ENCODE measurements at regions not wholly inside any gene's neighbourhood (a gene's known extent, or its start where the extent isn't known, plus 50 kb on each side); places are given as distances from the start of the nearest gene placed in this dataset.

- no peak overlapping the region for H3K4me3 ChIP-seq (ENCODE audit: low read depth in 1 of 2, low read length in 2 of 2)
- no peaks in the 10 kb centered on the region for H3K4me1 ChIP-seq (ENCODE audit: control insufficient read depth in 1 of 2, insufficient read depth in 2 of 2, low read length in 2 of 2)
- H3K9me3 ChIP-seq (ENCODE audit: control insufficient read depth in 1 of 2, low read length in 2 of 2), result peaks cover 5 to 8% of the 10 kb centered on the region in 2 donors
- no peaks in the 10 kb centered on the region for H3K27me3 ChIP-seq (ENCODE audit: low read depth, low read length)
- no peaks in the 10 kb centered on the region for H3K36me3 ChIP-seq (ENCODE audit: control insufficient read depth in 1 of 2, insufficient read depth in 2 of 2, low read length in 2 of 2)
- no peak overlapping the region for H3K27ac ChIP-seq (ENCODE audit: low read length)
These were observed 100.9 kb downstream of the FOXL3 start for GRCh38 chr7:390761-391410.

DNA sequence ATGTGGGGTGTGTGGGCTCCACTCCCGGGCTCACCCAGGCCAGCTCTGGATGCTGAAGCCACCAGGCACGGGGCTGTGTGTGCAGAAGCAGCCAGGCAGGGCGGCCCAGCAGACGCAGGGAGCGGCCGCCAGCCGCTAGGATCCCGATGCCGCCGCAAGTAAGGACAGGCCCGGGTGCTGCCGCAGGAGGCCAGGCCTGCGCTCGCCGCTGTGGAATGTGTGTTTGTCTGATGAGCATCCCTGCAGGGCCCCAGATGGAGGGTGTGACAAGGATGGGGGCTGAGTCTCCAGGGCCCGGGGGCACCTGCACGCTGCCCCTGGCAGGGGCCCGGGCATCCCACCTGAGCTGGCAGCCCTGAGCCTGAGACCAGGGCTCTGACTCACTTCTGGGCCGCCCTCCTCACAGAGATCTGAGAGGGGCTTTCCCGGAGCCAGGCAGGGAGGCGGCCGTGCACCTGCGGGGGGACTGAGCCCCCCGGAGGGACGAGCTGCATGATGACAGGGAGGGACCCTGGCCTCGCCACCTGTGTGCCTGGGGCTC is 101.5 kb downstream of the FOXL3 start:
- Histone ChIP-seq H3K9me3 (ENCODE audit: control insufficient read depth in 1 of 2, low read length in 2 of 2) (peaks cover 7 to 11% of the 10 kb centered on the region in 2 donors), H3K4me3 (ENCODE audit: low read depth in 1 of 2, low read length in 2 of 2) (no peak overlapping the region), H3K4me1 (ENCODE audit: control insufficient read depth in 1 of 2, insufficient read depth in 2 of 2, low read length in 2 of 2) (no peaks in the 10 kb centered on the region), H3K27me3 (ENCODE audit: low read depth, low read length) (no peaks in the 10 kb centered on the region), H3K36me3 (ENCODE audit: control insufficient read depth in 1 of 2, insufficient read depth in 2 of 2, low read length in 2 of 2) (no peaks in the 10 kb centered on the region), H3K27ac (ENCODE audit: low read length) (no peak overlapping the region)

DNA sequence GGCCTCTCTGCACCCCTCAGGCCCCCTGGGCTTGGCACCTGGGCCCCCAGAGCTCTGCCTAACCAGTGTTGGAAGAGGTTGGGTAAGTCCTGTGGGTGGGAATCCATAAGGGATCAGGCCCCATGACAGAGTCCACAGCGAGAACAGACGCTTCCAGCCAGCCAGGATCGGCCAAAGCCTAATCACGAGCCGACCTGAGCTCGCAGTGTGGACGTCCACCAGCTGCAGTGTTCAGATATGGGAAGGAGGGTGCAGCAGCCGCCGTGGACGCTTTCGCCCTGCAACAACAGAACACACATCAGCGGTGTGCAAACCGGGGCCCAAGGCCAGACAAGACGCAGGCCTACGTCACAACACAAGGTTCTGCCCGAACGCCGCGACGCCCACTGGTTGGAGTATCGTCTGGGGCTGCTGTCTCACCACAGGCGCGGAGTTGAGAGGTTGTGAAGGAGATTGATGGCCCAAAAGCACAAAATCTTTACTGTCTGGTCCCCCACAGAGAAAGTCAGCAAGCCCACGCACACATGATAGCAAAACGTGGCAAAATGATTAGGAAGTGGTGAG is 102.1 kb downstream of the FOXL3 start:
- Histone ChIP-seq H3K9me3 (ENCODE audit: control insufficient read depth in 1 of 2, low read length in 2 of 2) (peaks cover 7 to 16% of the 10 kb centered on the region in 2 donors), H3K4me3 (ENCODE audit: low read depth in 1 of 2, low read length in 2 of 2) (no peak overlapping the region), H3K27me3 (ENCODE audit: low read depth, low read length) (no peaks in the 10 kb centered on the region), H3K27ac (ENCODE audit: low read length) (no peak overlapping the region), H3K4me1 (ENCODE audit: control insufficient read depth in 1 of 2, insufficient read depth in 2 of 2, low read length in 2 of 2) (no peaks in the 10 kb centered on the region), H3K36me3 (ENCODE audit: control insufficient read depth in 1 of 2, insufficient read depth in 2 of 2, low read length in 2 of 2) (no peaks in the 10 kb centered on the region)

GRCh38 chr7:392822-393221 is 102.9 kb downstream of the FOXL3 start:
- no peak overlapping the region for H3K4me3 ChIP-seq (ENCODE audit: low read depth in 1 of 2, low read length in 2 of 2)
- no peaks in the 10 kb centered on the region for H3K36me3 ChIP-seq (ENCODE audit: control insufficient read depth in 1 of 2, insufficient read depth in 2 of 2, low read length in 2 of 2)
- no peak overlapping the region for H3K27ac ChIP-seq (ENCODE audit: low read length)
- no peaks in the 10 kb centered on the region for H3K27me3 ChIP-seq (ENCODE audit: low read depth, low read length)
- H3K9me3 ChIP-seq (ENCODE audit: control insufficient read depth in 1 of 2, low read length in 2 of 2), result peaks cover 7 to 23% of the 10 kb centered on the region in 2 donors
- no peaks in the 10 kb centered on the region for H3K4me1 ChIP-seq (ENCODE audit: control insufficient read depth in 1 of 2, insufficient read depth in 2 of 2, low read length in 2 of 2)

- H3K36me3 ChIP-seq (ENCODE audit: control insufficient read depth in 1 of 2, insufficient read depth in 2 of 2, low read length in 2 of 2), result no peaks in the 10 kb centered on the region
- H3K27ac ChIP-seq (ENCODE audit: low read length), result no peak overlapping the region
- no peaks in the 10 kb centered on the region for H3K4me1 ChIP-seq (ENCODE audit: control insufficient read depth in 1 of 2, insufficient read depth in 2 of 2, low read length in 2 of 2)
- peaks cover 7 to 33% of the 10 kb centered on the region in 2 donors for H3K9me3 ChIP-seq (ENCODE audit: control insufficient read depth in 1 of 2, low read length in 2 of 2)
- H3K27me3 ChIP-seq (ENCODE audit: low read depth, low read length), result no peaks in the 10 kb centered on the region
- no peak overlapping the region for H3K4me3 ChIP-seq (ENCODE audit: low read depth in 1 of 2, low read length in 2 of 2)
These were observed 105.7 kb downstream of the FOXL3 start for GRCh38 chr7:395643-396042.

- peaks cover 7 to 33% of the 10 kb centered on the region in 2 donors for H3K9me3 ChIP-seq (ENCODE audit: control insufficient read depth in 1 of 2, low read length in 2 of 2)
- H3K4me1 ChIP-seq (ENCODE audit: control insufficient read depth in 1 of 2, insufficient read depth in 2 of 2, low read length in 2 of 2), result no peaks in the 10 kb centered on the region
- H3K36me3 ChIP-seq (ENCODE audit: control insufficient read depth in 1 of 2, insufficient read depth in 2 of 2, low read length in 2 of 2), result no peaks in the 10 kb centered on the region
- no peak overlapping the region for H3K27ac ChIP-seq (ENCODE audit: low read length)
- no peaks in the 10 kb centered on the region for H3K27me3 ChIP-seq (ENCODE audit: low read depth, low read length)
- no peak overlapping the region for H3K4me3 ChIP-seq (ENCODE audit: low read depth in 1 of 2, low read length in 2 of 2)
These were observed 108.9 kb downstream of the FOXL3 start for GRCh38 chr7:398888-399287.

GRCh38 chr7:400901-401485 is 111.0 kb downstream of the FOXL3 start:
- no peaks in the 10 kb centered on the region for H3K4me1 ChIP-seq (ENCODE audit: control insufficient read depth in 1 of 2, insufficient read depth in 2 of 2, low read length in 2 of 2)
- H3K9me3 ChIP-seq (ENCODE audit: control insufficient read depth in 1 of 2, low read length in 2 of 2), result peaks cover under 1 to 24% of the 10 kb centered on the region in 2 donors
- H3K27me3 ChIP-seq (ENCODE audit: low read depth, low read length), result no peaks in the 10 kb centered on the region
- no peak overlapping the region for H3K27ac ChIP-seq (ENCODE audit: low read length)
- no peak overlapping the region for H3K4me3 ChIP-seq (ENCODE audit: low read depth in 1 of 2, low read length in 2 of 2)
- no peaks in the 10 kb centered on the region for H3K36me3 ChIP-seq (ENCODE audit: control insufficient read depth in 1 of 2, insufficient read depth in 2 of 2, low read length in 2 of 2)

DNA sequence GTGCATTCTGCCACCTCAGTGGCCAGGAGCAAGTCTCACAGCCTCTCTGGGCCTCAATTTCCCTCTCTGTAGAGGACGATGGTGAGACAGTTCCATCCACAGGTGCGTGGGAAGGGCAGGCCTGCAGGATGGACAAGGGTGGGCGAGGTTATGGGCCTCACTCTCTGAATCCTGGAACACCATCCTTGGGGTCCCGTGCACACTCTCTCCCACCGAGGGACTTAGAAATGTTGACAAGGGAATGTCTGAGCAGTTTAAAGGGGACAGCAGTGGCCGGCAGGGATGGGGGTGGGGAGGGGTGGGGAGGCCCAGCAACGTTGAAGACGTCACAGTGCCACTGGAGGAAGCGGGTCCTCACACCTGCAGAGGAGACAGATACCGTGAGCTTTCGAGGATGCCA is 111.5 kb downstream of the FOXL3 start:
- no peaks in the 10 kb centered on the region for H3K27me3 ChIP-seq (ENCODE audit: low read depth, low read length)
- H3K4me1 ChIP-seq (ENCODE audit: control insufficient read depth in 1 of 2, insufficient read depth in 2 of 2, low read length in 2 of 2), result no peaks in the 10 kb centered on the region
- no peak overlapping the region for H3K4me3 ChIP-seq (ENCODE audit: low read depth in 1 of 2, low read length in 2 of 2)
- H3K27ac ChIP-seq (ENCODE audit: low read length), result no peak overlapping the region
- H3K36me3 ChIP-seq (ENCODE audit: control insufficient read depth in 1 of 2, insufficient read depth in 2 of 2, low read length in 2 of 2), result no peaks in the 10 kb centered on the region
- peaks cover 0 to 21% of the 10 kb centered on the region in 2 donors for H3K9me3 ChIP-seq (ENCODE audit: control insufficient read depth in 1 of 2, low read length in 2 of 2)

DNA sequence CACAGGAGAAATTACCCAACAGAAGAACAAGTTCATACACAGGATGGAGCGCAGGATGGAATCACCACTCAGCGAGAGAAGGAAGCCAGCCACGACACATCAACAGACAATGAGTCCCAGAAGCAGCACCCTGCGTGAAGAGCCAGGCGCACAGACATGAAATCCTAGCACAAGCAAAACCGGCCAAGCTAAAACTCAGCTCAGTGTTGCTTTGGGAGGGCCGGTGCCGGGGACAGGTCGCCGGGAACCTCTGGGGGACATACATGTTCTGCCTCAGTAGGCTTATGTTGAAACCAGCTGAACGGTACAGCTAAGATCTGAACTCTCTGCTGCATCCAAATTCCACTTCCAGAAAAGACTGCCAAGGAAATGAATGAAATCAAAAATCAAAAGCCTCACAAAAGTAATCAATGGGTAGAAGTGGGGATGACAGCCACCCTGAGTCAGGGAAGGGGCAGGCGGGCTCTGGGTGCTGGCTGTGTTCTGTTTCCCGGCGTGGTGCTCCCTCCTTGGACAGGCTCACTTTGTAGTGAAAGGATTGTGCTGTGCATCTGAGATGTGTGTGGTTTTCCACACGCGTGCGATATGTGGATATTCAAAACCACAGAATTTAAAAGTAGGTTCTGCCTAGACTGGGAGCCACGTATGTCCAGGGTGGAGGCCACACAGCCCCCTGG is 114.7 kb downstream of the PDGFA start:
- H3K27ac ChIP-seq (ENCODE audit: low read length), result no peak overlapping the region
- no peak overlapping the region for H3K4me3 ChIP-seq (ENCODE audit: low read depth in 1 of 2, low read length in 2 of 2)
- no peaks in the 10 kb centered on the region for H3K36me3 ChIP-seq (ENCODE audit: control insufficient read depth in 1 of 2, insufficient read depth in 2 of 2, low read length in 2 of 2)
- no peaks in the 10 kb centered on the region for H3K4me1 ChIP-seq (ENCODE audit: control insufficient read depth in 1 of 2, insufficient read depth in 2 of 2, low read length in 2 of 2)
- no peaks in the 10 kb centered on the region for H3K27me3 ChIP-seq (ENCODE audit: low read depth, low read length)
- no peaks in the 10 kb centered on the region for H3K9me3 ChIP-seq (ENCODE audit: control insufficient read depth in 1 of 2, low read length in 2 of 2)

DNA sequence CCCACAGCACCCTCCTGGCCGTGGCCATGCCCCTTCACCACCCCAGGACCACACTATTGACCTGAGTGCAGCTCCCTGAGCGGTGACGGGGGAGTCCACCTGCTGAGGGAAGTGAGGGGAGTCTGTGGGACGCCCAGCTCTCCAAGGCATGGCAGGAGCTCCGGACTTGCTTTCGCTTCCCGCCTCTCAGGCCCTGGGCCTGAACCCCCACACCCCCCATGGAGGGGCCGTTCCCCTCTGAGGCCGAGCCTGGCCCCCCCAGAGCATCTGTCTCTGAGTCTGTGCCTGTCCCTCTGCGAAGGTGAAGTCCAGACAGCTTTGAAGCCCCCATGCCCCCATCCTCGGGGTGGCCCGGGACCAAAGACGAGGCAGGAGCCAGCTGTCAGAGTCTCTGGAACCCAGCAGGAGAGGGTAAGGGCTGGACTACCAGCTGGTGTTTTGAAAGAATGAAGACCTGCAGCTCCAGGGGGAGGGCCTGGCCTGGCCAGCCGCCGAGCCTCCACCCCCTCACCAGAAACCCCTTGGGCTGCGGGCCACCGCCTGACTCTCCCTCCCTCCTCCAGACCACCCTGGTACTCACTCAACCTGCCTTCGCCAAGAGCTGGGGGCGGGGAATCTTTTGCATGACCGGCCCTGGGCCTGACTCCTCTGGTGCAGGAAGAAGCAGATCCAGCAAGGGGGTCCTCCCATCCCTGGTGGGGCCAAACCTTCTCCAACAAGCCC is 114.0 kb downstream of the PDGFA start:
- Histone ChIP-seq H3K36me3 (ENCODE audit: control insufficient read depth in 1 of 2, insufficient read depth in 2 of 2, low read length in 2 of 2) (no peaks in the 10 kb centered on the region), H3K27me3 (ENCODE audit: low read depth, low read length) (no peaks in the 10 kb centered on the region), H3K9me3 (ENCODE audit: control insufficient read depth in 1 of 2, low read length in 2 of 2) (no peaks in the 10 kb centered on the region), H3K27ac (ENCODE audit: low read length) (no peak overlapping the region), H3K4me3 (ENCODE audit: low read depth in 1 of 2, low read length in 2 of 2) (no peak overlapping the region), H3K4me1 (ENCODE audit: control insufficient read depth in 1 of 2, insufficient read depth in 2 of 2, low read length in 2 of 2) (no peaks in the 10 kb centered on the region)
